IMR-90 (cell line): ENCODE measurements at regions not wholly inside any gene's neighbourhood (a gene's known extent, or its start where the extent isn't known, plus 50 kb on each side); places are given as distances from the start of the nearest gene placed in this dataset.

Experiments
- ATAC-seq: fragments of 200-7000 bp; cut with Tn5 transposase; 2 replicates; pipeline ENCODE4 v1.9.1; 2020; ENCODE audit warnings: low read depth, mild to moderate bottlenecking, moderate library complexity
- BruUV-seq: library from RNA; stranded (reverse); fragments of 400-500 nt; replicated peaks from 2 replicates; lab custom pipeline; 2021; lab: Mats Ljungman, UMichigan
- CTCF ChIA-PET: fragments of 300-600 bp; formaldehyde crosslinking; extraction: SDS; loops from one replicate; lab custom pipeline; 2021; ENCODE audit warnings: antibody characterized with exemption; lab: Yijun Ruan, JAX
- POLR2A ChIA-PET: fragments of 300-600 bp; sonication (Branson Sonifier 250); formaldehyde crosslinking; loops from one replicate; lab custom pipeline; 2022; ENCODE audit warnings: antibody characterized with exemption; ENCODE audit not compliant: unreplicated experiment; lab: Charles Lee
- DNase-seq: peaks from one replicate; pipeline ENCODE4 v3.0.0; 2013
- H2AFZ ChIP-seq: replicated peaks from 2 replicates; pipeline ENCODE3; 2013; ENCODE audit warnings: low read length, mild to moderate bottlenecking; ENCODE audit not compliant: poor library complexity
- H2AK5ac ChIP-seq: 2 replicates; pipeline ENCODE4 v1.6.1; 2013; ENCODE audit warnings: low read depth, low read length, inconsistent platforms
- H2AK9ac ChIP-seq: replicated peaks from 2 replicates; pipeline ENCODE3; 2013; ENCODE audit warnings: mild to moderate bottlenecking, low read depth, low read length, moderate library complexity; ENCODE audit not compliant: poor library complexity
- H2BK120ac ChIP-seq: 2 replicates; pipeline ENCODE4 v1.6.1; 2013; ENCODE audit warnings: low read depth, low read length, inconsistent platforms
- H2BK15ac ChIP-seq: 3 replicates; pipeline ENCODE4 v1.6.1; 2013; ENCODE audit warnings: low read depth, low read length, inconsistent platforms
- H2BK20ac ChIP-seq: 2 replicates; pipeline ENCODE4 v1.6.1; 2013; ENCODE audit warnings: low read depth, mild to moderate bottlenecking, inconsistent platforms, low read length, moderate library complexity
- H2BK5ac ChIP-seq: 2 replicates; pipeline ENCODE4 v1.6.1; 2013; ENCODE audit warnings: mild to moderate bottlenecking, low read depth, low read length, inconsistent platforms; ENCODE audit not compliant: poor library complexity, severe bottlenecking
- H3K14ac ChIP-seq: replicated peaks from 2 replicates; pipeline ENCODE4 v1.6.1; 2013; ENCODE audit warnings: low read depth, low read length, inconsistent platforms
- H3K18ac ChIP-seq: 2 replicates; pipeline ENCODE4 v1.6.1; 2013; ENCODE audit warnings: low read depth, low read length, control low read depth
- H3K23ac ChIP-seq: 2 replicates; pipeline ENCODE4 v1.6.1; 2013; ENCODE audit warnings: low read depth, low read length, inconsistent platforms
- H3K27ac ChIP-seq: 2 replicates; pipeline ENCODE4 v1.5.1; 2013; ENCODE audit warnings: mild to moderate bottlenecking, control low read depth, low read length; ENCODE audit not compliant: insufficient read depth
- H3K27me3 ChIP-seq: 2 replicates; pipeline ENCODE4 v1.6.1; 2013; ENCODE audit warnings: low read length; ENCODE audit not compliant: control insufficient read depth, insufficient read depth
- H3K36me3 ChIP-seq: 2 replicates; pipeline ENCODE4 v1.6.1; 2013; ENCODE audit warnings: low read length, mixed read lengths; ENCODE audit not compliant: control insufficient read depth, insufficient read depth
- H3K4ac ChIP-seq: 2 replicates; pipeline ENCODE4 v1.6.1; 2013; ENCODE audit warnings: low read depth, low read length, inconsistent platforms
- H3K4me1 ChIP-seq: 2 replicates; pipeline ENCODE4 v1.6.1; 2013; ENCODE audit warnings: low read length, mixed read lengths; ENCODE audit not compliant: control insufficient read depth, insufficient read depth
- H3K4me2 ChIP-seq: 2 replicates; pipeline ENCODE4 v1.6.1; 2013; ENCODE audit warnings: low read depth, mild to moderate bottlenecking, control low read depth, low read length, moderate library complexity
- H3K4me3 ChIP-seq: 2 replicates; pipeline ENCODE4 v1.5.1; 2013; ENCODE audit warnings: low read depth, mild to moderate bottlenecking, control low read depth, low read length, moderate library complexity; ENCODE audit not compliant: insufficient read depth
- H3K56ac ChIP-seq: 2 replicates; pipeline ENCODE4 v1.6.1; 2013; ENCODE audit warnings: low read length, inconsistent platforms; ENCODE audit not compliant: insufficient read depth; ENCODE audit errors: extremely low read depth
- H3K79me1 ChIP-seq, 2 experiments: 2 replicates each; pipeline ENCODE4 v1.6.1; 2013; ENCODE audit warnings: low read length in 2 of 2, inconsistent platforms in 1 of 2, low read depth in 1 of 2
- H3K9ac ChIP-seq: 2 replicates; pipeline ENCODE4 v1.6.1; 2013; ENCODE audit warnings: low read depth, low read length, control low read depth
- H3K9me1 ChIP-seq: 2 replicates; pipeline ENCODE4 v1.6.1; 2013; ENCODE audit warnings: low read length, inconsistent platforms; ENCODE audit not compliant: insufficient read depth
- H3K9me3 ChIP-seq: 2 replicates; pipeline ENCODE4 v1.6.1; 2013; ENCODE audit warnings: low read length; ENCODE audit not compliant: control insufficient read depth, insufficient read depth
- H4K20me1 ChIP-seq: 2 replicates; pipeline ENCODE4 v1.6.1; 2013; ENCODE audit warnings: low read length, inconsistent platforms; ENCODE audit not compliant: insufficient read depth
- H4K5ac ChIP-seq: 2 replicates; pipeline ENCODE4 v1.6.1; 2013; ENCODE audit warnings: mild to moderate bottlenecking, low read depth, low read length, control low read depth
- H4K8ac ChIP-seq, 2 experiments: 2 replicates each; pipeline ENCODE4 v1.6.1; 2013; ENCODE audit warnings: low read depth in 2 of 2, low read length in 2 of 2, control low read depth in 1 of 2, inconsistent platforms in 1 of 2
- H4K91ac ChIP-seq: 2 replicates; pipeline ENCODE4 v1.6.1; 2013; ENCODE audit warnings: low read depth, low read length, inconsistent platforms; ENCODE audit not compliant: insufficient read depth
- BHLHE40 ChIP-seq: fragments of 150-350 bp; IDR thresholded peaks from 2 replicates; pipeline ENCODE4 v1.6.1; 2016; ENCODE audit warnings: mild to moderate bottlenecking, low read depth, low read length
- CEBPB ChIP-seq: IDR thresholded peaks from 2 replicates; pipeline ENCODE4 v1.6.1; 2012; ENCODE audit warnings: low read depth, low read length, improper control_type of control experiment
- CTCF ChIP-seq: conservative IDR thresholded peaks from 2 replicates; pipeline ENCODE4 v1.5.1; 2012; ENCODE audit warnings: mild to moderate bottlenecking, low read depth, low read length, improper control_type of control experiment
- FOS ChIP-seq: fragments of 150-350 bp; IDR thresholded peaks from 2 replicates; pipeline ENCODE4 v1.6.1; 2016; ENCODE audit warnings: low read depth, low read length
- MAFK ChIP-seq: IDR thresholded peaks from 2 replicates; pipeline ENCODE4 v1.6.1; 2012; ENCODE audit warnings: low read depth, low read length, improper control_type of control experiment
- MAZ ChIP-seq: IDR thresholded peaks from 2 replicates; pipeline ENCODE4 v1.6.1; 2012; ENCODE audit warnings: low read depth, mild to moderate bottlenecking, low read length, improper control_type of control experiment, moderate library complexity, borderline replicate concordance
- MXI1 ChIP-seq: IDR thresholded peaks from 2 replicates; pipeline ENCODE4 v1.6.1; 2012; ENCODE audit warnings: low read depth, mild to moderate bottlenecking, low read length, moderate library complexity, borderline replicate concordance
- NFE2L2 ChIP-seq: fragments of 150-350 bp; IDR thresholded peaks from 2 replicates; pipeline ENCODE4 v1.6.1; 2016; ENCODE audit warnings: low read depth, mild to moderate bottlenecking, low read length
- POLR2A ChIP-seq: IDR thresholded peaks from 2 replicates; pipeline ENCODE4 v1.6.1; 2012; ENCODE audit warnings: mild to moderate bottlenecking, low read depth, low read length
- RAD21 ChIP-seq: IDR thresholded peaks from 2 replicates; pipeline ENCODE4 v1.6.1; 2012; ENCODE audit warnings: low read length, improper control_type of control experiment
- RCOR1 ChIP-seq: IDR thresholded peaks from 2 replicates; pipeline ENCODE4 v1.6.1; 2012; ENCODE audit warnings: mild to moderate bottlenecking, low read length, improper control_type of control experiment; ENCODE audit not compliant: insufficient replicate concordance
- RFX5 ChIP-seq: IDR thresholded peaks from 2 replicates; pipeline ENCODE4 v1.8.0; 2012; ENCODE audit warnings: low read depth, mild to moderate bottlenecking, low read length, moderate library complexity
- SMC3 ChIP-seq: fragments of 150-350 bp; IDR thresholded peaks from 2 replicates; pipeline ENCODE4 v1.6.1; 2016; ENCODE audit warnings: low read depth, mild to moderate bottlenecking, antibody characterized with exemption, low read length, moderate library complexity
- USF2 ChIP-seq: fragments of 150-350 bp; IDR thresholded peaks from 2 replicates; pipeline ENCODE4 v1.6.1; 2017; ENCODE audit warnings: mild to moderate bottlenecking, antibody characterized with exemption, low read length, low read depth
- dilution Hi-C: fragments of 300-500 bp; cut with HindIII; formaldehyde crosslinking; loops from one replicate; pipeline ENCODE4 v1.14.3; 2018; ENCODE audit warnings: low sequenced_read_pairs; ENCODE audit not compliant: unreplicated experiment
- in situ Hi-C: fragments of 300-500 bp; cut with MboI; formaldehyde crosslinking; loops from 3 replicates; pipeline ENCODE4 v1.14.3; 2019; ENCODE audit warnings: low sequenced_read_pairs, inconsistent platforms, mixed read lengths
- intact Hi-C: fragments of 100-400 bp; cut with micrococcal nuclease; formaldehyde crosslinking; loops from 2 replicates; pipeline ENCODE4 v1.10.0; 2022

GRCh38 chr2:17422061-17422460 lies 96.2 kb downstream of the RAD51AP2 start:
- TF ChIP-seq POLR2A (no peak), USF2 (no peak), MXI1 (no peak), RFX5 (no peak), MAFK (no peak), BHLHE40 (no peak), RAD21 (no peak), SMC3 (no peak), RCOR1 (no peak), FOS (no peak), NFE2L2 (no peak), CTCF (no peak), MAZ (no peak), CEBPB (no peak)

More at GRCh38 chr2:17422061-17422460, 96.2 kb downstream of the RAD51AP2 start:
- H2AK9ac ChIP-seq: no peak overlapping the region
- no peak overlapping the region for H2BK120ac ChIP-seq
- ChIA-PET CTCF (no interaction called here), POLR2A (no interaction called here)
- no peak overlapping the region for H2BK20ac ChIP-seq
- H3K9me3 ChIP-seq: no peaks in the 10 kb centered on the region
- no peak overlapping the region for H2AFZ ChIP-seq
- H3K18ac ChIP-seq: no peak overlapping the region
- dilution Hi-C loops (no loop called here), in situ Hi-C loops (no loop called here), intact Hi-C loops (no loop called here)
- BruUV-seq: no TSS peak
- no peaks in the 10 kb centered on the region for H3K9me1 ChIP-seq
- H3K56ac ChIP-seq: no peak overlapping the region
- H4K91ac ChIP-seq: no peak overlapping the region
- no peak overlapping the region for H3K4ac ChIP-seq
- H3K4me1 ChIP-seq: no peaks in the 10 kb centered on the region
- H3K9ac ChIP-seq: no peak overlapping the region
- H3K27ac ChIP-seq: no peak overlapping the region
- H3K36me3 ChIP-seq: no peaks in the 10 kb centered on the region
- no peak overlapping the region for H3K23ac ChIP-seq
- H3K4me2 ChIP-seq: no peak overlapping the region
- H3K4me3 ChIP-seq: no peak overlapping the region
- H2AK5ac ChIP-seq: no peak overlapping the region
- no peaks in the 10 kb centered on the region for H3K27me3 ChIP-seq
- ATAC-seq (no peak), DNase-seq (no peak)
- no peaks in the 10 kb centered on the region for H4K20me1 ChIP-seq
- H4K8ac ChIP-seq: no peak overlapping the region
- H3K79me1 ChIP-seq: no peaks in the 10 kb centered on the region
- H2BK5ac ChIP-seq: no peak overlapping the region
- no peak overlapping the region for H4K5ac ChIP-seq
- no peak overlapping the region for H2BK15ac ChIP-seq
- H3K14ac ChIP-seq: no peak overlapping the region
